ENCODE measurements at regions not wholly inside any gene's neighbourhood (a gene's known extent, or its start where the extent isn't known, plus 50 kb on each side); places are given as distances from the start of the nearest gene placed in this dataset.

- TF ChIP-seq CTCF (IDR thresholded peaks at IDR 0.05; ENCODE audit: insufficient read depth, low read length) (no peak), SPI1 (IDR thresholded peaks at IDR 0.05; ENCODE audit: borderline replicate concordance, low read depth) (no peak)
These were observed 72.8 kb downstream of the CHST1 start for GRCh38 chr11:45592636-45593035.

Data from HL-60 (cell line).